HS-5 (cell line): ENCODE measurements at regions not wholly inside any gene's neighbourhood (a gene's known extent, or its start where the extent isn't known, plus 50 kb on each side); places are given as distances from the start of the nearest gene placed in this dataset.

Experiments used
- DNase-seq: peaks from one replicate; pipeline ENCODE4 v3.0.0-alpha.2; 2012; ENCODE audit warnings: low read depth

GRCh38 chr6:133837801-133838349, 51.0 kb upstream of the TCF21 start:
- no peak for DNase-seq
